G401 (cell line): ENCODE measurements at regions not wholly inside any gene's neighbourhood (a gene's known extent, or its start where the extent isn't known, plus 50 kb on each side); places are given as distances from the start of the nearest gene placed in this dataset.

ENCODE experiments used
- DNase-seq: peaks from one replicate; pipeline ENCODE4 v3.0.0-alpha.2; 2015; ENCODE audit warnings: low spot score
- in situ Hi-C: cut with HindIII; loops from 2 replicates; pipeline ENCODE4 v1.10.0; 2016; ENCODE audit warnings: low sequenced_read_pairs, mixed read lengths

GRCh38 chr12:106003297-106003696 lies 135.5 kb downstream of the NUAK1 start:
- in situ Hi-C loops: no loop called here
- DNase-seq: no peak

- DNase-seq: no peak
- in situ Hi-C loops: no loop called here
Observed at GRCh38 chr12:106004289-106004688, 134.5 kb downstream of the NUAK1 start.

GRCh38 chr12:106006382-106006781 lies 132.4 kb downstream of the NUAK1 start:
- in situ Hi-C loops: no loop called here
- no peak for DNase-seq

GRCh38 chr12:106006940-106007339 lies 131.8 kb downstream of the NUAK1 start:
- in situ Hi-C loops: no loop called here
- DNase-seq: no peak

- no peak for DNase-seq
- in situ Hi-C loops: no loop called here
Observed at GRCh38 chr12:106010741-106011140, 128.0 kb downstream of the NUAK1 start.
